Cardiac septum (tissue), 1 donor: ENCODE measurements at regions not wholly inside any gene's neighbourhood (a gene's known extent, or its start where the extent isn't known, plus 50 kb on each side); places are given as distances from the start of the nearest gene placed in this dataset.
"Not testable (repeated sequence)": the region's sequence is repeated elsewhere in the genome, so short reads cannot be mapped to it uniquely, and the experiment has no call there.

ENCODE experiments used
- DNase-seq: peaks from one replicate; pipeline ENCODE4 v3.0.0-alpha.2; 2020; ENCODE audit warnings: low spot score
- intact Hi-C: fragments of 100-400 bp; cut with DNase I; formaldehyde crosslinking; loops from one replicate; pipeline ENCODE4 v1.14.0; 2022
- donor health status: DM: no; HTN: no; CAD: no.

- intact Hi-C loops, DNase-seq: not testable (repeated sequence)
Measured at GRCh38 chr3:4204776-4205175, 98.4 kb upstream of the SETMAR start.

GRCh38 chr3:4207672-4208071 lies 95.5 kb upstream of the SETMAR start:
- DNase-seq, result no peak
- intact Hi-C loops, result no loop called here

GRCh38 chr3:4208556-4208955 lies 94.6 kb upstream of the SETMAR start:
- DNase-seq, result no peak
- intact Hi-C loops, result no loop called here

- DNase-seq, result no peak
Measured at GRCh38 chr3:4211610-4212009, 91.6 kb upstream of the SETMAR start.

GRCh38 chr3:4213420-4213819 lies 89.7 kb upstream of the SETMAR start:
- intact Hi-C loops, DNase-seq: not testable (repeated sequence)

More at GRCh38 chr3:4211610-4212009, 91.6 kb upstream of the SETMAR start:
- intact Hi-C loops, result no loop called here

GRCh38 chr3:4216974-4217373 lies 86.2 kb upstream of the SETMAR start:
- DNase-seq, intact Hi-C loops: not testable (repeated sequence)

- intact Hi-C loops, result no loop called here
- DNase-seq, result no peak
Measured at GRCh38 chr3:4218456-4219226, 84.5 kb upstream of the SETMAR start.

GRCh38 chr3:4219227-4219568 lies 84.0 kb upstream of the SETMAR start:
- intact Hi-C loops, result no loop called here
- DNase-seq, result no peak

- no peak for DNase-seq
- intact Hi-C loops, result no loop called here
Measured at GRCh38 chr3:4220065-4220464, 83.1 kb upstream of the SETMAR start.

- intact Hi-C loops, result no loop called here
Measured at GRCh38 chr3:4222574-4223175, 80.5 kb upstream of the SETMAR start.

GRCh38 chr3:4223777-4224176 lies 79.4 kb upstream of the SETMAR start:
- intact Hi-C loops, result no loop called here
- DNase-seq, result no peak

More at GRCh38 chr3:4222574-4223175, 80.5 kb upstream of the SETMAR start:
- no peak for DNase-seq

- intact Hi-C loops, result no loop called here
Measured at GRCh38 chr3:4224331-4224730, 78.8 kb upstream of the SETMAR start.

GRCh38 chr3:4225005-4225471 lies 78.1 kb upstream of the SETMAR start:
- intact Hi-C loops, result no loop called here
- DNase-seq, result no peak

More at GRCh38 chr3:4224331-4224730, 78.8 kb upstream of the SETMAR start:
- DNase-seq, result no peak

- no peak for DNase-seq
- intact Hi-C loops, result no loop called here
Measured at GRCh38 chr3:4228295-4228694, 74.9 kb upstream of the SETMAR start.

- intact Hi-C loops, result no loop called here
- DNase-seq, result no peak
Measured at GRCh38 chr3:4231041-4231440, 72.1 kb upstream of the SETMAR start.

GRCh38 chr3:4232798-4233197 lies 70.4 kb upstream of the SETMAR start:
- intact Hi-C loops, result no loop called here
- DNase-seq, result no peak

- no peak for DNase-seq
- intact Hi-C loops, result no loop called here
Measured at GRCh38 chr3:4233488-4233887, 69.7 kb upstream of the SETMAR start.

GRCh38 chr3:4234889-4235288 lies 68.3 kb upstream of the SETMAR start:
- DNase-seq, result no peak
- intact Hi-C loops, result no loop called here

- intact Hi-C loops, result no loop called here
- DNase-seq, result no peak
Measured at GRCh38 chr3:4235690-4236089, 67.5 kb upstream of the SETMAR start.

- intact Hi-C loops, result no loop called here
- DNase-seq, result no peak
Measured at GRCh38 chr3:4241595-4242170, 61.5 kb upstream of the SETMAR start.

GRCh38 chr3:4245671-4246070 lies 57.5 kb upstream of the SETMAR start:
- intact Hi-C loops, result no loop called here
- no peak for DNase-seq
